M059J (cell line): ENCODE measurements at regions not wholly inside any gene's neighbourhood (a gene's known extent, or its start where the extent isn't known, plus 50 kb on each side); places are given as distances from the start of the nearest gene placed in this dataset.

Experiments used
- DNase-seq: peaks from one replicate; pipeline ENCODE4 v3.0.0-alpha.2; 2012; ENCODE audit warnings: low read depth

DNA sequence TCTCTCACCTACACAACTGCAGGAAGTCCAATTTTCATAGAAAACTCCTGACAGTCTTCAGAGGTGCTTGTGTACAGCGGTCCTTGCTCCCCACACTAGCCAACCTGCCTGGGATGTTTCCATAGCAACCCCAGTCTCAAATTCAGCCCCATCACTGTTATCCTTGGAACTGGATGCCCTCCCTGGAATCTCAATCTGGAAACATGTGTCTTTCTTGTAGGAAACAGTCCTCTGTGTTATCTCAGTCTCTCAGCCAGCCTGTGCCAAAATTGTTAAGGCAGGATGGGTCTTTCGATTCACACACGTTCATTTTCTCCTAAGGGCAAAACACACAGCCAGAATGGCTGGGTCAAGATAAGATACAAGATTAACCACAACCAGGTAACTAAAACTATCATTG lies 295.5 kb upstream of the RND3 start:
- no peak for DNase-seq

DNA sequence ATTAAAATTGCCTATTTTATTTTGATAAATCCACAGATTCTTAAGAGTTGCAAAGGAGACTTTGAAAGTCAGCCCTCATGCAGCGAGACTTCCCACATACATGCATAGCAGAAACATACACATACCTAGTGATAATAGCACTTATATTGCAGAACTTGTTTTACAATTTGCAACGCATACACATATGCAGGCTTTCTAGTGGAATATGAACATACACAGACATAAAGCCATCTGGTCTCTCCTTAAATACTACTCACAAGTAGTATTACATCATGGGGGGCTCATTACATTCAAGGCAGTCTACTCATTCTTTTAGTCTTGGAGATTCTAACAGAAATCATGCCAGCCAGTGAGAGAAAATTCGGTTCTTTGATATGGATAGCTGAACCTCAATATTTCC lies 295.1 kb upstream of the RND3 start:
- DNase-seq, result no peak

DNA sequence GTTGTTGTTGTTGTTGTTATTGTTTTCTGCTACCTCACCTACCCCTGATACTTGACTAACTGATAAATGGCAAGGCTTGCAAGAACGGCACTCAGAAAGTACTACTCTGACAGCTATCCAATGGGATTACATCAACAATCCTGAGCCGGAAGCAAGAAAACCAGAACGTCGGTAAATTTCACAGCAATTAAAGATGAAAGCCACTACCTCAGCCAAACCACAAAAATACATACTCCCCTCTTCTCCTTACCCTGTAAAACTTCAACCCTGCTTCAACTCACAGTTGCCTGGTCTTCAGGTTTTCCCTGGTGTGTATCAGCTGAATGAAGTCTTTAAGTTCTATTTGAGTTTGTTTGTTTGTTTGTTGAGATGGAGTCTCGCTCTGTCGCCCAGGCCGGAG lies 293.7 kb upstream of the RND3 start:
- DNase-seq, result peak; percentile 47

DNA sequence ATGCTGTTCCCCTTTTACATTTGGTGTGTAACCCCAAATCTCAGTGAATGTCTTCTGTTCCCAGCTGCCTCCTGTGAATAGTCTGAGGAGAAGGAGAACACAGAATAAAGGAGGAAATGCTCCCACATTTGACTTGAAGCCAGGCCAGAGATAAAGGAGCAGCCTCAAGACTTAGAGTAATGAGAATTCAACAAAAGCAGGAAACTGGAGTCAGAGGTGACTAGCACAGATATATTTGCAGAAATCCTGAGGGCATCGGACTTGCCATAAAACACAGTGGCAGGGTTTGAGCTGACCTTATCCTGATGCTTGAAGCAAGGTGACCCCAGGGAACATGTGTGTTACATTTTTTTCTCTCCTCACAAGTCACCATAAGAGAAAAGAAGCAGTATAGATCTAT lies 291.4 kb upstream of the RND3 start:
- peak; percentile 43 for DNase-seq

DNA sequence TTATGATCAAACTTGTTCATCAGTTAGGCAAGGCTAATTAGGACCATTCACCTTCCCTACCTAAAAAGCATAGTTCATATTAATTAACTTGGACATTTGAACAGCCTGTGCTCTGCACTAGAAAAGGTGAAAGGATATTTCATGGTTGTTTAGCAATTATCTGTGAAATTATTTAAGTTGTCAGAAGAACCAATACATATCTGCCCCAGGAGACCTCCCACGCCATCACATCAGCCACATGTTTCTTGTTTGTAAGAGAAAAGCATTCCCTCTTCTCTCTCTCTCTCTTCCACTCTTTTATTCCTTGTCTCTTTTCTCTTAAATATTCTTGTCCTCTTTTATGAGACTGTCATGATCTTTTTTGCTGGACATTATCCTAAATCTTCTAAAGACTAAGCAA lies 282.0 kb upstream of the RND3 start:
- DNase-seq, result no peak

DNA sequence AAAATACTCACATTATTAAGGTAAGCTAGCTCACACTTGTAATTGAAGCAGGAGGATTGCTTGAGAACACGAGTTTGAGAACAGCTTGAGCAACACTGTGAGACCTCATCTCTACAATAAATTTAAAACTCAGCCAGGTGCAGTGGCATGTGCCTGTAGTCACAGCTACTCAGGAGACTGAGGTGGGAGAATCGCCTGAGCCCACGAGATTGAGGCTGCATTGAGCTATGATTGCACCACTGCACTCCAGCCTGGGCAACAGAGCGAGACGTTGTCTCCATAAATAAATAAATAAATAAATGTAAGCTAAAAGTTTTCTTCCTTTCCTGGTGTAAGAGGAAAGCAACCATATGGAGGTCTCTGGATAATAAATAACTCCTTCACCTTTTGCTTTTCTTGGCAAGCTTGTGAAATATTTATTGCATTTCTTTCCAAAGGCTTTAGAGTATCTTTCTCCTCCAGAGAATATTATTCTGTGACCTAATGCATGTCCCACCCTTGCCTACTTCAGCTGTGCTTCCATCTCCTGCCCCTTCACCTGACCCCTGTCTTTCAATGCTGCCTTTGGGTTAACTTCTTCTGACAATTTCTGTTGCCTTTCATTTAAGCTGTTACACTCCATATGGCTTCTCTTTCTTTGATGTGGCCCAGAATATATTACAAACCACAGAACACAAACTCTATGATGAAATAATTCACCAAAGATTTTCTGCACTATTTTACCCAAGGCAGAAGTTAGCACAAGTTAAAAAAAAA lies 280.7 kb upstream of the RND3 start:
- no peak for DNase-seq

DNA sequence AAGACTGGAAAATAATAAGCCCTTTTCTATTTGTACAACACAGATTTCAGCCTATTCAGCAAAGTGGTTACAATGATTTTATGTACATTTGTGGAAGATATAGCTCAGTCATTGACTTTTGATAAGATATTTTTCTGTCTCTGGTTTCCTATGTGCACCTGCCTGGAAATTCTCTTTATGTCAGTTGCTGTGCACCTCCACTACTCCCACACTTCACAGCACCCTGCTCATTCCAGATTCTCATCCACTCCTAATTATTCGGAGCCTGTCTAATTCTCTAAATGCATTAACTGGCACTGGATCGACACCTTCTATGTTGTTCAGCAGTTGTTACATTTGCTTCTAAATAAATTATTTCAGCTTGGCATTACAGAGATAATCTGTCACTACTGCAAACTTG lies 275.1 kb upstream of the RND3 start:
- no peak for DNase-seq

DNA sequence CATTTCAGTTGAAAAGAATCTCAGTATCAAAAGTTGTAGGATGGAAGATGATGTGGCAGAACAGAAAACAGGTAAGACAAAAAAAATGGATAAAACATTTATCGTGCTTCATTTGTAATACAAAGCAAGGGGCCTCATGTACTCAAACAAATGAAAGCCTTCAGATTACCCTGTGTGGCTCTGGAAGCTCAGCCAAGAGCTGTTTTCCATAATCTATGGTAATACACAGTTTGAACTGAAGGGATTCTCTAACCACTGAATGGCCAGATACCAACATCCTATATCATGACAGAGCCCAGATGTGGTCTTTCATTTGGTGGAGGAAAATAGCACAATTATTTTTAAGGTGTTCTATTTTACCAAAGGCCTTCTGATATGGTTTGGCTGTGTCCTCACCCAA lies 272.1 kb upstream of the RND3 start:
- no peak for DNase-seq

DNA sequence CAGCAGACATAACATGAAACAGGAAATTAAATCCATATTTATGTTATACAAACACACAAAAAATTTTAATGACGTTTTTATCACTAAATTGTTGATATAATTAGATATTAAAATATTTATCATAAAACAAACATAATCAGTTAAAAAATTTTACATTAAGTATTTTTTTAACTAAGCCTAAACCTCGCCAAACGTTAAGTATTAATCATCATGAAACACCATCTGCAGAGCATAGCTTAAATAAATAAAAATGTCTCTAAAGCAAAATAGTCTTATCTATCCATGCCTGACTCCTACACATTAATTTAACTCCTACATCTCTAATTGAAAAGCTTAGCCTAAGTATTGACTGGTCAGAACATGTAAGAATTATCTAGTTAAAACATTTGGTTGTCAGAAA lies 271.6 kb upstream of the RND3 start:
- no peak for DNase-seq

DNA sequence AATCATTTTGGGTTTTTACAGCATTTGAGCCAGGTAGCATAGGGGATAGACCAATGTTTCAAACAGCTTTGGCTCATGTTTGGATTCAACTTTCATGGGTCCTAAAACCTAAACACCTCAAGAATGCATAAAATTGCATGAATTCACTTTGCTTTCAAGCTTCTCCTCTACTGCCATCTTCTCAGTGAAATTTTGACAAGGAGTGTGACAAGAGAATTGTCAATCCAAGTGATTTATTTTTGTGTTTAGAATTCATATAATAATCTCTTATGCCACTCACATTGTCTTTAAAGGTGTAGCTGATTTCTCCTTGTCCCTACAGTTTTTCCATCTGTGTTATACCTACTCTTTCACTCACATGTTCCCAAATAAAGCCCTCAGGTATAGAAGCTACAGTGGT lies 264.8 kb upstream of the RND3 start:
- DNase-seq, result no peak

DNA sequence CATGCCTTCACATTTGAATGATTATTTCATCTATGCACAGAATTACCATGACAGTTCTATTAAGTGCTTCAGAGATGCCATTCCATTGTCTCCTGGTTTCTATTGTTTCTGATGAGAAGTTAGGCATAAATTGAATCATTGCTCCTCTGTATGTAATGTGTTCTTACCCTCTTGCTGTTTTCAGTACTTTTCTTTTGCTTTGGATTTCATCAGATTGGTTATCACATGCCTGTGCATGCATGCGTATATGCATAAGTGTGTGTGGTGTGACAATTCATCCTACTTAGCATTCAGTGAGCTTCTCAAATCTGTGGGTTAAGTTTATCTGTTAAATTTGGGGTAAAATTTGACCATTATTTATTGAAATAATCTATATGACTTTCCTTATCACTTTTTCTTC lies 263.3 kb upstream of the RND3 start:
- DNase-seq, result no peak

DNA sequence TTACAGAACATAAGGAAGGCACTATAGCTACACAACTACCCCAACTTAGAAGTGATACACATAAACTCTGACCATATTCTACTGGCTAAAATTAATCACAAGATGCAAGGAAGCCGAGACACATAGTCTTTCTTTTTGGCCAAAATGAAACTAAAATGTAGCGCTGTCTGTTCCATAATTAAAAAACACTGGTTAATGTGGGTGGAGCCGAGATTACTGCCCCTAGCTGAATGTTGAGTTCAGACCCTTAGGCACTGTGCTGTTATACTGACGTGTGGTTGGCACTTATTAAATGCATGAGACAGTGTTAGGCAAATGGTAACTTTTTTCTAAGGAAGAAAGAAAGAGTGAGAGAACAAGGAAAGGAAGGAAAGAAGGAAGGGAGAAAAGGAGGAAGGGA lies 254.6 kb upstream of the RND3 start:
- no peak for DNase-seq

DNA sequence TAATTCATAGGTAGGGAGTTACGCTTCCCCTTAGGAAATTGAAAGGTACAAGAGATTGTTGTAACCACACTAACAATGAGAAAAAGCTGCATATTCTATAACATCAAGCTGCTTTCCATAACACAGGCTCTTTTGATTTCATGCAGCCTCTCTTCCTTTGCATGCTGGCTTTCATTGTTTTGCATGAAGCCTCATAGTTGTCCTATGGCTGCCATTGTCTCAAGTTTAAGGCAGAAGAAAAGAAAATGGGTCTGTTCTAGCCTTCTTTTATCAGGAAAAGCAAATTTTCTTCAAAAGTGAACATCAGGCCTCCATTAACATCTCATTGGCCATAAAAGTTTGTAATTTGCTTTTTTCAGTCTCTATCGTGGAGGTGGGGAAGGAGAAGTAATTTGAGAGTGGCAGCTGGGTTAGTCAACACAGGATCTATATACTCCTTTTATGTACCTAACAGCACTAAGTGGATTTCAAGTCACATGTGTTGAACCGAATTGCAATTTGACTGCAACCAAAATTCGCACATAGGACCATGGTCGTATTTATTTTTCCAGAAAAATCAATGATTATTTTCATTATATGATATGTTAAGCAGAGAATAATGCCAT lies 248.5 kb upstream of the RND3 start:
- DNase-seq, result no peak

DNA sequence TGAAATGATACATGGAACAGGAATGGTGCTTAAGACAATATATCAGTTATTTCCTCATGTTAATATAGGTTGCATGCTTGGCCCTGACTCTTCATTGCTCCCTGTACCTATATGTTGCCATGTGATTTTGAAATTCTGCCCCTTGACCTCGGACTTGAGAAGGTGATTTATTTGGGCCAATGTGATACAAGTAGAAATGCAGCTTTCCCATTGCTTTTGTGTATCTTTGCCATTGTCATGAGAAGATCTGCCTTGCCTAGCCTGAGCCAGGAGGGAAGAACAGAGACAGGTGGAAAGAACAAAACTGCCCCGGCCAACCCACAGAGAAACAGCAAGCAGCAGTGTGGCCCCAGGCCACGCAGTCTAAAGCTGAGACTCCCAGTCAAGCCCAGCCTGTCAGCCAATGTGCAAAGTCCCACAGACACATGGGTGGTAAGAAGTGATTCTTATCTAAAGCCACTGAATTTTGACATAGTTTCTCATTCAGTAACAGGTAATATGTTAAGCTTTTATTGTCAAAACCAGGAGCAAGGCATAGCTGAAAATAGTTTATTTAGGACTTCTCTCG lies 245.7 kb upstream of the RND3 start:
- DNase-seq, result no peak

DNA sequence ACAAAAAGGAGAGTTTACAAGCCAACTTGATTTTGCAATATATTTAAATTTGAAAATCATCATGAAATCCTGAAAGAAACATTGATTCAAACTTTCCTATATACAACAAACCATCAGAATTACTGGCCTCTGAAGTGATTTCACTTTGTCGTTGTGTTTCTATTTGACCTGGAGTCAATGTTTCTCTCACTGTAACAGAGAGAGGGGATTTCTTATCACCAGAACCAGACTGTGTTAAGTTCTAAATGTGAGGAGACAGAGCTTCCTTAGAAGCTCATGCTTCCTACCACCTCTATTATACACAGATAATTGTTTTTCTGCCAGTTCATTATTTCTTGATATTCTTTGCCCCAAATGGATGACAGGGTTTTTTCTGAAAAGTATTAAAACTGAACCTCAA lies 245.0 kb upstream of the RND3 start:
- DNase-seq, result no peak

DNA sequence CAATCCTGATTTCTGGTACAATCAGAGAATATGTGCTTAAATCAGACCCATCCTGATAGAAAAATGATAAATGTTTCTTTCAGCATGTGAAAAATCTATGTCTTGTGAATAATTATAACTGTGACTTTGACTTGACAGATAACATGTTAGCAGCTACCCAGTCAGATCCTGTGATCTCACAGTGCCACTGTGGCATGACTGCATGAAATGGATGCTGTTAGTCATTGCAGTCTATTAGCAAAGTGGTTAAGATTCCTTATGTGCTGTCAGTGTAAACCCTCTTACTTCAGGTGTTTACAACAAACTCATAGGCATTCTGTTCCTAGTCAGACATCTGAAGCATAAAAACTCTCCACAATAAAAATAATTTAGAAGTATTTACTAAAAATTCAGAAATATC lies 244.6 kb upstream of the RND3 start:
- DNase-seq, result peak; percentile 73

DNA sequence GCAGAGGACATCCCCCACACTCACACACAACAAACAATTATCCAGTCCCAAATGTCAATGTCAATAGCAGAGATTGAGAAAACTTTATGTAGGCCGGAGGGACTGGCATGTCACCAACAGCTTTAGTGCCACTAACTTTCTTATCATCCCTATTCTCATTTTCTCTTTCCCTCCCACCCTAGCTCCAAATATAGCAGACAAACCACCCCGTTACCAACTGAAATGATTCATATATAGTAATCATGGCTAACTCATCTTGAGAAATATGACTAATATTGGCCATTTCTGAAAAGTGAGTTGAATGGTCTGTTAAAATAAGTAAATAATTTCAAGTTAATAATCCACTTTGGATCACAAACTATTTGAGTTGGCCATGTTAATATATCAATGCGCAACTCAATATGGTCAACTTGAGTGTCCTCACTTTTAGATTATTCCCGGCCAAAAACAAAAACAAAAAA lies 242.1 kb upstream of the RND3 start:
- DNase-seq, result no peak

DNA sequence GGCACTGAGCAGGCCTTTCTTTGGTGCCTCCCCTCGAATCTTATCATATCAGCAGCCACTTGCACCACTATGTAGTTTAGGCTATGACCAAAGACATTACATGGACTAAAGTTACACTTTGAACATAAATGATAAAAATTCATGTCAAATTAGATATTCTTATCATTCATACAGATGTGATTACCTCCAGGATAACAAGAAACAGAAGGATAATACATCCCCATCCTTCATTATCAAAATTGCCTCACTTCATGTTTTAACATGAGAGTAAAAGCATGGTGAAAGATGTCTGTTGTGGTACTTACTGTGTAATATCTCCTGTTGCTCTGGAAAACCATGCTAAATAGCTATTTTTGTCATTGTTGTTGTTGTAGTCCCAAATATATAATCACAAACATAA lies 230.8 kb upstream of the RND3 start:
- DNase-seq, result no peak

DNA sequence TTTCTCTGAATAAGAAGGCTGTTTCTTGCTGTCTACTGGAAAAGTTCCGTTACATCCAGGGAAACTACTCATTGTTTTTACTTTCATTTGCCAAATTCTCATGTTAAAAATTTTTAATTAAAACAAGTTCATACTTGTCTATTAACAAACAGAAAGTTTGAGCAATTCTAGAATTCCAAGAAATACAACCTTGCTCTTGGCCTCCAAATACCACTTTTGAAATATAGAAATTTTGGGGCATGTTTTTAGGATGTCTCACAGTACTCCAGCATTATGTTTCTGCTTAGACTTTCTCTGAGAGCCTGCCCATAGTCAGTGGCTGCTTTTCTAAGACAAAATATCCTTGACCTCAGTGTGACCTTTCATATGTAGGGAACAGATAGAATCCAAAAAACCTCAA lies 228.7 kb upstream of the RND3 start:
- DNase-seq, result no peak

DNA sequence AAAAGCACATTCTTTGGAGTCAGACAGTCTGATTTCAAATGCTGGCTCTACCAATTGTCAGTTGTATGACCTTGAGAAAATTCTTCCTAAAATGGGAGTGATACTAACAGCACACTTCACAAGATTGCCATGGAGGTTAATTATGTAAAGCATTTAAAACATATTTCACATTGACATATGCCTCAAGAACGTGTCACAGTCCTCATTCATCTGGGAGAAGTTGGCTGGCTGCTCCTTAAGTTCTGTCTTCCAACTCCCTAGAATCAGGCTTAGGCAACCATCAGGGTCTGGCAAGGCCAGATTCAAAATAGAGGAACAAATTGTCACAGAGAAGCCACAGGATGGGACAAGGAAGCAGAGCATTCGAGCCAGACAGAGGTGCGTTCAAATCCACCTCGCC lies 228.0 kb upstream of the RND3 start:
- no peak for DNase-seq

DNA sequence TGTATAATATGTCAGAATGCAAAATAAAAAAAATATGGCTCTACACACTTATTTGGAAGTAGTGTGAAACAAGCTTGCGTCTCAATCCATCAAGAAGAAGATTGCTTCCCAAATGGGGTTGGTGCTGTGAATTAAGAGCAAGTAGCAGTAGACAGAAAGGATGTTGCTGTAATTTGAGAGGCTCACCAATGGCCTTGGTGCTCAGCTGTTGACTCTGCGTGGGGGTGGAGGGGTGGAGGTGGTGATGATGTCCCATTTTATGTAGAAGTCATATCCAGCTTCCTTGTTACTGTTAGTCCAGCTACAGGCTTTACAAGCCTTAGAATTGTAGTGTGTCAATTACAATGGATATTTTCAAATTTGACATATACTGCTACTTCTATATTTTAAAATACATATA lies 223.4 kb upstream of the RND3 start:
- no peak for DNase-seq

DNA sequence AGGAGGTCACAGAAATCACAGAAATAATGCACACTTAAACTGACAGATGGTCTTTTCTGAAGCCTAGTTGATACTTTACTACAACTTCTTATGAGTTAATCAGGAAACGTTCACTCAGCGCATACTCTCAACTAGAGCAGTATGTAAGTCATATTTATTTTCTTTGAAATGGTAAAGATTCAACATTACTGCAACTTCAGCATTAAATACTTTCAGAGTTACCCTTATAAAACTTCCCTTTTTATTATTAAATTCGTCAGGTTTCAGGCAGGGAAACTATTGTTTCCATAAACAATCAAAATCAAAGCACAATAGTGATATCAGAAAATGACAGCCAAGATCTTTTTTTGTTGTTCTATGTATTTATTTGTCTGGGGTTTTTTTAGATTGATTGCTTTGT lies 222.6 kb upstream of the RND3 start:
- DNase-seq, result no peak

DNA sequence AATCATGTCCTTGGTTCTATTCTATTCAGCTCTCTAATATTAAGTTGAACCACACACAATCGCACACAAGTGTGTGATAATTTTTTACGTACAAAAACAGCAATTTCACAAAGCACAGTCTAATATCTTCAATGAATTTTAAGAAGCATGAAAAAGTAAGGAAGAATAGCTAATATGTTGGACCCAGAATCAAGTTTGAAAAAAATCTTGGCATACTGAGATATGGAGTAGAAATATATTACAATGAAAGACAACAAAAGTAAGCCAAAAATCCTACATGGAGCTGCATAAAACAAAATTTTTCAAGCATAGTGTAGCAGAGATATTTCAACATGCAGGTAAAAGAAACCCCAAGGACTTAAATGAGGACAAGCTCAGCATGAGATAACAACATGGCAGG lies 219.1 kb upstream of the RND3 start:
- DNase-seq, result no peak

DNA sequence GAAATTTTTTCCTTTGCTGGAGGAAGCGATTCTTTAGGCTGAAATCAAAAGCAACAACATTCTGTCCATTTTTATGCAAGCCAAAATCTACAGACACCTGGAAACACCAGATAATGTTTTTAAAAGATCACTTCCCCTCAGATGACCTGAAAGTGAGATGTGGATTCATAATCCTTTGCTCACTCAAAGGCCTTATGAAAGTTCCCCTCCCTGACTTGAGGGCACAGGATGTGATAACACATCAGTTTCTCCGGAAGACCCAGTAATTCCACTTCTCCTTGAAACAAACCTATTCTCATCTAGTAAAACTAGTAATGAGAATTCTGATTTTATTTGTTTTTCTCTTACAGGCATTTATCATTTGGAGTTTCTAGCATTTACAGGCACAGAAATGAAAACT lies 218.3 kb upstream of the RND3 start:
- DNase-seq, result no peak
